RWPE2 (cell line): ENCODE measurements at regions not wholly inside any gene's neighbourhood (a gene's known extent, or its start where the extent isn't known, plus 50 kb on each side); places are given as distances from the start of the nearest gene placed in this dataset.
A peak's percentile ranks its signal among the peaks of the same experiment; 100 is the strongest.

Source experiments
- ATAC-seq: fragments of 200-7000 bp; cut with Tn5 transposase; 3 replicates; pipeline ENCODE4 v1.9.1; 2021; ENCODE audit warnings: low read depth
- DNase-seq: peaks from one replicate; pipeline ENCODE4 v3.0.0-alpha.2; 2020; ENCODE audit warnings: low spot score
- H3K27ac ChIP-seq: fragments of 450-650 bp; 2 replicates; pipeline ENCODE4 v1.5.1; 2017; ENCODE audit warnings: mild to moderate bottlenecking; ENCODE audit not compliant: poor library complexity, severe bottlenecking
- H3K27me3 ChIP-seq: fragments of 250-450 bp; sonication (Bioruptor Pico); 2 replicates; pipeline ENCODE4 v1.5.1; 2021; ENCODE audit warnings: mild to moderate bottlenecking, moderate library complexity; ENCODE audit not compliant: insufficient read depth, poor library complexity, severe bottlenecking
- H3K36me3 ChIP-seq: fragments of 250-450 bp; sonication (Bioruptor Pico); 2 replicates; pipeline ENCODE4 v1.5.1; 2020; ENCODE audit warnings: low read depth, mild to moderate bottlenecking, moderate library complexity
- H3K4me1 ChIP-seq: fragments of 250-450 bp; sonication (Bioruptor Pico); 2 replicates; pipeline ENCODE4 v1.5.1; 2021; ENCODE audit warnings: mild to moderate bottlenecking, moderate library complexity; ENCODE audit not compliant: insufficient read depth, poor library complexity, severe bottlenecking
- H3K4me3 ChIP-seq: fragments of 250-450 bp; sonication (Bioruptor Pico); 2 replicates; pipeline ENCODE4 v1.5.1; 2021; ENCODE audit warnings: mild to moderate bottlenecking, moderate library complexity; ENCODE audit not compliant: severe bottlenecking
- H3K9me3 ChIP-seq: fragments of 250-450 bp; sonication (Bioruptor Pico); 2 replicates; pipeline ENCODE4 v1.5.1; 2021; ENCODE audit warnings: mild to moderate bottlenecking, moderate library complexity; ENCODE audit not compliant: severe bottlenecking
- CTCF ChIP-seq: fragments of 450-650 bp; IDR thresholded peaks from one replicate; pipeline ENCODE4 v1.5.1; 2017; ENCODE audit warnings: mild to moderate bottlenecking, moderate library complexity; ENCODE audit not compliant: poor library complexity, severe bottlenecking

GRCh38 chr4:36915717-36916116, 328.8 kb upstream of the NWD2 start:
- DNase-seq, result no peak
- no peak for TF ChIP-seq CTCF

GRCh38 chr4:36917413-36917812, 327.1 kb upstream of the NWD2 start:
- peaks cover 12% of the 10 kb centered on the region for H3K4me1 ChIP-seq
- H3K27ac ChIP-seq, result no peak overlapping the region
- DNase-seq (no peak), ATAC-seq (no peak)
- H3K36me3 ChIP-seq, result no peaks in the 10 kb centered on the region
- no peaks in the 10 kb centered on the region for H3K9me3 ChIP-seq
- no peak overlapping the region for H3K4me3 ChIP-seq
- no peak for TF ChIP-seq CTCF
- H3K27me3 ChIP-seq, result no peaks in the 10 kb centered on the region

More at GRCh38 chr4:36915717-36916116, 328.8 kb upstream of the NWD2 start:
- no peak for ATAC-seq
- Histone ChIP-seq H3K36me3 (no peaks in the 10 kb centered on the region), H3K9me3 (no peaks in the 10 kb centered on the region), H3K27ac (no peak overlapping the region), H3K4me1 (no peaks in the 10 kb centered on the region), H3K4me3 (no peak overlapping the region), H3K27me3 (no peaks in the 10 kb centered on the region)

GRCh38 chr4:36919721-36920120, 324.8 kb upstream of the NWD2 start:
- Histone ChIP-seq H3K27ac (no peak overlapping the region), H3K4me1 (peaks cover 12% of the 10 kb centered on the region), H3K36me3 (no peaks in the 10 kb centered on the region), H3K27me3 (no peaks in the 10 kb centered on the region), H3K4me3 (no peak overlapping the region), H3K9me3 (no peaks in the 10 kb centered on the region)
- ATAC-seq (no peak), DNase-seq (no peak)
- TF ChIP-seq CTCF, result no peak

GRCh38 chr4:36921476-36922216, 322.9 kb upstream of the NWD2 start:
- no peak for TF ChIP-seq CTCF
- no peaks in the 10 kb centered on the region for H3K36me3 ChIP-seq
- H3K27ac ChIP-seq, result peak overlapping the region; percentile 24
- no peaks in the 10 kb centered on the region for H3K27me3 ChIP-seq
- peaks cover 12% of the 10 kb centered on the region for H3K4me1 ChIP-seq
- no peak overlapping the region for H3K4me3 ChIP-seq
- no peaks in the 10 kb centered on the region for H3K9me3 ChIP-seq
- ATAC-seq (peak; percentile 86), DNase-seq (no peak)

DNA sequence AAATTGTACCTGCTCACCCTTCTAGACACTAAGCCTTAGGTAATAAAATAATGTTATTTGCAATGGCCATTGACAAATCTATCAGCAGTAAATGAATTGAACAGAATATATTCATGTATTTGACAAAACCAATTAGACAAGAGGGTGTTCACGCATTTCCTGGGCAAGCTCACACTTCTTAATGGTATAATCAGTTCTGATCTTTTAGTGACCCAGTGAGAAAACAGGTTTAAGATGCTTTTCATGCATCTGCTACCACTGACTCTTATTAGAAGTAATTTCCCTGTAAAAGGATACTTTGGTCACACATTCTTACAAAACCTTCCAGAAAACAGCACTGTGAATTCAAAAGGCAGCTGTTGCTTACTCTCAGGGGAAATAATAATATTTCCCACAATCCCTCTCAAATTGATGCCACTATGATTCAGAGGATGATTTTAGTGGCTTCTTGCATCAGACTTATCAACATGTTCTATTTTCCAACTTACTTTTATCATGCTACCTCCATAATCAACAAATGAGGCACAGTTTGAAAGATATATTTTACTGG, 313.9 kb upstream of the NWD2 start:
- Histone ChIP-seq H3K27me3 (no peaks in the 10 kb centered on the region), H3K4me1 (no peaks in the 10 kb centered on the region), H3K36me3 (no peaks in the 10 kb centered on the region), H3K27ac (no peak overlapping the region), H3K4me3 (no peak overlapping the region), H3K9me3 (no peaks in the 10 kb centered on the region)
- ATAC-seq (no peak), DNase-seq (no peak)
- TF ChIP-seq CTCF, result no peak
